Eye (tissue), 1 donor: ENCODE measurements at regions not wholly inside any gene's neighbourhood (a gene's known extent, or its start where the extent isn't known, plus 50 kb on each side); places are given as distances from the start of the nearest gene placed in this dataset.

ENCODE experiments used
- DNase-seq: peaks from one replicate; pipeline ENCODE4 v3.0.0-alpha.2; 2015

DNA sequence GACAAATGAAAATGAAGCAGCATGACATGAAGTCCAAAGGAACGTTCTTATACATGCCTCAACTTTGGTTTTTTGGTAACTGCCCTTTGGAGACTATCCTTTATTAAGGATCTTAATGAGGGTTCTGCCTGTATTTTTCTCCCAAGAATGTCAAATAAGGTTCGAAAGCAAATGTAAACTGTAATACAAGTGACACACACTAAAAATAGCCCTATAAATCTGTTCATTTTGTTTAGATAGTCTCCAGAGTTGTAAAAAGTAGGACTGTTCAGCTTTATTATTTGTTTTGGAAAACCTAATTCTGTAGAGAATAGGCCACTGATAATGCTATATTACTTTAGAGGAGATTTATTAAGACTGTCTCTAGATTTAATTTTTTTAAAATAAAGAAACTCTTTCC lies 80.5 kb upstream of the CDIN1 start:
- no peak for DNase-seq

DNA sequence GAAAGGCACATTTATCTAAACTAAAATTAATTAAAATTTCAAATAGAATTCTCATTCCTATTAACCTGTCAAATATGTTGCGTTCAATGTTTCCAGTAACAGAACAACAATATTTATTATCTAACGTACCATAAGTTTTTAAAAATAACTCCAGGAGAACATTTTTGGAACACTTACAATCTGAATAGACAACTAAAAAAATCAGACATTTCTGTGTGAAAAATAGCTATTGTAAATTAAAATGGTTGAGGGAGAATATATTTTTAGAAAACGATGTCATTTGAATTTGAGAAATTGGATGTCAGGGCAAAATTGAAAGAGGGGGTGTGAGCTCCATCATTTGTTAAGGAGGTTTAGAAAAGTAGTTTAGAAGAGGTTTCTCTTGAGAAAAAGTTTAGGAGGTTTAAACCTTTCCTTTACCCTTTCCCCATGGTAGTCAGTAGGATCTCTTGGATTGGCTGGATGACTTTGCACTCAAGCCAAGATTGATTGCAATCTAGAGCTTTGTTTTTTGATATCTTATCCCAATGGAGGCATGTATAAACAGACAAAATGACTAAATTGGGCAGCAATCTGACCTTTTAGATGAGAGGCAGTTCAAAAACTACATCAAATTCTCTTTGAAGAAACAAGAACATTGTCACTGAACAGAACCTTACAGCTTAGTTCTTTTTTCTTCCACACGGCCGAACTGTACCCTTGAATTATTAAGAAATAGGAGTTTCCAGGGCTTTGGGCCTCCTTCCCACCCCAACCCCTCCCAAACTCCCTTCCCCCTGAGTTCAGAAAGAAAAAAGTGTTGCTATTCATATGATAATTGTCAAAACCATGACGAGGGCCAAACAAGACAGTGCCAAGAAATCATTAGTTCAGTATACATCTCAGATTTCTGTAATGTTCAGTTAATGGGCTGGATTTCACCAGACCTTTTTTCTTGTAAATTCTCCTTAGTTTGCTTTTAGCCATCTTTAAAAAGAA lies 79.7 kb upstream of the CDIN1 start:
- DNase-seq: no peak

DNA sequence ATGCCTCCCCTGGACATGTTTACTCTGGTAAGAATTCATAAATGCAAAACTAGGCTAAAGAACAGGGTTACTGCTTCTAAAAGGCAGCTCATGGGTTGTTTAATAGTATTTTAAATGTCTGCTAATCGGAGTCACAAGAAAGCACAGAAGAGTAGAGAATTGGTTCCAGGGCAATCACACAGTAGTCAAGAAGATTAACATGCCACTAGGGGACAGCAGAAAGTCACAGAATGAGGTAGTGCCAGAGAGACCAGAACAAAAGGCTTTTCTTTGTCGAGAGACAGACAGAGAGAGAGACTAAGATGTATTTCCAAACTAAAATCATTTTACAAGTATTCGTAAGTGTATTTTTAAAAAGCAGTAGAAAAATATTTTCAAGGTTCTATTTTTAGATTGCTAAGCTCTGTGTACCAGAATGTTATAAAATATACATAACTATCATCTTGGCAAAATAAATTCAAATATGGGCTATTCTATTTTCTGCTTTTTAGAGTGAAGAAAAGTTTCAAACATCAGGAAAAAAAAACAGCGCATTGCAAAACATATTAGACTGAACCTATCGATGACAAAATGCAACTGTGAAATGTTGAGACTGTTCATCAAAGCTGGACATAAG lies 78.3 kb upstream of the CDIN1 start:
- DNase-seq: peak; percentile 88

DNA sequence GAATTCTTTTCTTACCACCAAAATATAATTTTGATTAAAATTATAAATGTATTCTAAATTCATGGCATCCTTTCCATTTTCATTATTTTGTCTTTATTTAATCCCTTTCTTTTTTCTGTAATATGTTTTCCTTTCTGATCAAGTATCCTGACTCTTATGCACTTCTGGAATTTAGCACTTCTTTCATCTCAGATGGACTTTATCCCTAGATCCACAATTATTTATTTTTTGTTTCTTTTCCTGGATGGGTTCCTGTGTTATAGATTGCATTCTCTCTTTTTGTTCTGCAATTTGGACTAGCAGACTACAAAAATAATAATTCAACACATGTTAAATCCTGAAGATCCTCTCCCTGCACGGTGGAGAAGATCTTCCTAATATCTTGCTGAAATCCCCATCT lies 76.9 kb upstream of the CDIN1 start:
- no peak for DNase-seq

DNA sequence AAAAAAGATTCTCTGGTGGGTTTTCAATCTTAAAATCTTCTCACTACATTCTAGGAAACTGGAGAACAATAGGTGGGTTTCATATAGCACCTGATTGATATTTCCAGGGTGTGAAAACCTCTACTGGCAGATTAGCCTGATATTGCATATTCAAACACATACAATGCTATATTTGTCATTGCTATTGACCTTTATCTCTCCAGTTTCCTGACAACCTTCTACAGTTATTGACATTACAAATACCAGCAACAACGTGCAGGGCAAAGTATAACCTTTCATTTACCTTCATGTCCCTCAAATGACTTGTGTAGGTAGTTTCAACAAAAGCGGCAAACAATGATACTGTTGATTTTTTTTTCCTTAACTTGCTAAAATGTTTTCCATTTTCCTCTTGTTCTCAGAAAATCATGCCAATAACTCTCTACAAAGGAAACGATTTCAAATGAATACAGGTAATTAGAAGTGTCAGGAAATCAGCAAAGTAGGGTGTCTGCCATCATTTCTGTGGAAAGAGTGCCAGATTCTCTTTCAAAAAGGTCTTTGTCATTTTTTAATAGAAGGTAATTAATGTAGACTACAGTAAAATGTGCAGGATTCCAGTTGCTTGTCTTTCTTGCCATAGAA lies 72.6 kb upstream of the CDIN1 start:
- DNase-seq: no peak

DNA sequence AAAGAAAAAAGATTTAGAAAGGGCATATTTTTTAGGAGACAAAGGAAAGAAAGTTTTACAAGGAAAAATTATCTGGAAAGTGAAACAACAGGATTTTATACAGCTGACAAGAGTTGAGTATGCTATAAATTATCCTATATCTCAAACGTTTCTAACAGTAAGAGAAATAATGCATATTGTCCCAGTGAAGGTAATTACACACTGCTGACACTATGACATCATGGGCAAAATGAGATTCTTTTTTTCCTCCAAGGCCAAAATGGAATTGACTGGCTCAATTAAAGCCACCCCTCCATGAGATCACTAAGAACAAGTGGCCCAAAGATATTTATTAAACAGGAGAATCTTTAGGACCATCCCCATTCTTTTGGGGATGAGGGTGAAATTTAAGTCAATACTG lies 72.0 kb upstream of the CDIN1 start:
- no peak for DNase-seq

DNA sequence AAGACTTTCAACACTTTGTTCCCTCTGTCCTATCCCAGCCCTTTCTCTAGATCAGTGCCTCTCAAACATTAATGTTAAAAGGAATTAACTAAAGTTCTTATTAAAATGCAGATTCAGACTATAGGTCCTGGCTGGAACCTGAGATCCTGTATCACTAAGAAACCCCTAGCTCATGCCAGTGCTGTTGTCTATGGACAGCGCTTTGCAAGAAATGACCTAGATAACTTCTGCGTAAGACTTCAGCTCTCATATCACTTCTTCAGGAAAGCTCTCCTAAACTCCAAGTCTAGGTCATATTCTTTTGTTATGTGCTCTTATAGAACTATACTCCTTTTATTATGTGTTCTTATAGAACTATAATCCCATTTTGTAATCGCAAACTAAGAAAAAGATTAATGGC lies 67.8 kb upstream of the CDIN1 start:
- DNase-seq: no peak

DNA sequence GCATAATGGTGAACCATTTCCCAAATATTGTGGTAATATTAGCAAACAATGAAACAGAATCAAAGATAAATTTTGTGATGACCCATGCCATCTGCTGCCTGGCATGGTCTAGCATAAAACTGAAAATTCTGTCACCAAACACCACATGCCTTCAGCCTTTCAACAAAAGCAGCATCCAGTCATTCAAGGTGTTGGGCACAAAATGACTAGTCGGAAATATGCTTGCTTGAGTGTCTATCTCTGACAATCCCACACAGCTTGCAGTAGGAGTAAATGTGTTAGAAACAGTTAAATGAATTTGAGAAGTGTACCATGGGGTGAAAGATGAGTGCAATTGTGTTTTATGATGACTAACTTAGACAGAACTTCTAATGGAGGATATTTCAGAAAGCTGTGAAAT lies 61.7 kb upstream of the CDIN1 start:
- DNase-seq: no peak

DNA sequence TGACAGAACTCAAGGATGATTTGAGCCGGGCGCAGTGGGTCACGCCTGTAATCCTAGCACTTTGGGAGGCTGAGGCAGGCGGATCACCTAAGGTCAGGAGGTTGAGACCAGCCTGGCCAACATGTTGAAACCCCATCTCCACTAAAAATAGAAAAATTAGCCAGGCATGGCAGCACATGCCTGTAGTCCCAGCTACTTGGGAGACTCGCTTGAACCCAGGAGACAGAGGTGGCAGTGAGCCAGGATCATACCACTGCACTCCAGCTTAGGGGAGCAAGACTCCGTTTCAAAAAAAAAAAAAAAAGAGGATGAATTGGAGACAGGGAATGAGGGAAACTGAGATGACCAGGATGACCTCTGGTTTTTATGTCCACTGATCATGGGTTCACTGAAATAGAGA lies 60.4 kb upstream of the CDIN1 start:
- no peak for DNase-seq

DNA sequence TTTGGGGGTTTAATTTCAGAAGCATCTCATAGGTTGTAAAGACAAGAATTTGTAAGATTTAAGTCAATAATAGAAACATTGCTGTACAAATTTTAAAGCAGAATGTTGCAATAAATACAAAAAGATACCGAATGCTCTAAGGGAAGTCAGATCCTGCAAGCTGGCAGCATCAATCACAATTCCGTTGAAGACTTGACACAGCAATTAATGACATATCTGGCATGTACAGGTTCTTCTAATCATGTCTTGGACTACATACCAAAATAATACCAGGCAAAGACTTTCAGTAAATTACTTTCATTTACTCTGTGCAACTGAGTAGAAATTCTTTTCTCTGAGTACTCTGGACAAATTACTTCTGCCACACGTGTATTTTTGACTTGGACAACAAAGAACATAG lies 54.0 kb upstream of the CDIN1 start:
- DNase-seq: no peak

DNA sequence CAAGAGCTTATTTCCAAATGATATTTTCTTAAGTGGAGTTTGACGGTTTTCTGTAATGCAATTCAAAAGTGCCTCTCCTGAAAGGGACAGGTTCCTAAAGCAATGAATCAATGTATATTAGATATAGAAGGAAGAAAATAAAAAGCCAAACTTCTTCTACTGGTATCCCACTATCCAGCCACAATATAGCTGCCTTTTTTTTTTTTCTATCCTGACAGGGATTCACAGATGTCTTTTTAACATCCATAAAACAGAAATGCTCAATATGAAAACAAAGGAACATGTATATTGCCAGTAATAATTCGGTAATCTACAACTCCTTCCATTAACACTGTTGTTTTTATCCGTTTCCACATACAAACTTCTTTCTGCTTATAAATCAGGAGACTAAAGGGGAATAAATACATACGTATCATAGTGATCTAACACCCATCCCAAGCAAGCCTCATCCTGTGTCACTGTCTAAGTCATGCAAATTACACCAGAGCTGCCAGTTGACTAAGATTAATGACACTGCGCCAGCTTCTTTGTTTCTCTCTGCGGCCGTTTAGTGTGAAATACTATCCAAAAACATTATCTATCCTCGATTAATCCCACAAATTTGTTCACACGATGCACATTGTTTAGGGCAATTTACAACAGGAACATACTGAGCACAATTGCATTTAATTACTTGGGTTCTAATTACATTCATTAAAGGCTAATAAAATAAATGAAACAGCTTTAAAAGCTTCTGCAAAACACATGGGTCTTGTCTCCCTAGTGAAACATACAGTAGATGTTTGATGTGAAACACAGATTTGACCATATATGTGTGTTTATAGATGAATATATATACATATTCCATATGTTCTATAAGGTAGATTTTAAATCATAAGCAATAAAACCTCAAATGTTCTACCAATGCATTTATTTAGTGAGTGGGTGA lies 51.9 kb upstream of the CDIN1 start:
- no peak for DNase-seq

DNA sequence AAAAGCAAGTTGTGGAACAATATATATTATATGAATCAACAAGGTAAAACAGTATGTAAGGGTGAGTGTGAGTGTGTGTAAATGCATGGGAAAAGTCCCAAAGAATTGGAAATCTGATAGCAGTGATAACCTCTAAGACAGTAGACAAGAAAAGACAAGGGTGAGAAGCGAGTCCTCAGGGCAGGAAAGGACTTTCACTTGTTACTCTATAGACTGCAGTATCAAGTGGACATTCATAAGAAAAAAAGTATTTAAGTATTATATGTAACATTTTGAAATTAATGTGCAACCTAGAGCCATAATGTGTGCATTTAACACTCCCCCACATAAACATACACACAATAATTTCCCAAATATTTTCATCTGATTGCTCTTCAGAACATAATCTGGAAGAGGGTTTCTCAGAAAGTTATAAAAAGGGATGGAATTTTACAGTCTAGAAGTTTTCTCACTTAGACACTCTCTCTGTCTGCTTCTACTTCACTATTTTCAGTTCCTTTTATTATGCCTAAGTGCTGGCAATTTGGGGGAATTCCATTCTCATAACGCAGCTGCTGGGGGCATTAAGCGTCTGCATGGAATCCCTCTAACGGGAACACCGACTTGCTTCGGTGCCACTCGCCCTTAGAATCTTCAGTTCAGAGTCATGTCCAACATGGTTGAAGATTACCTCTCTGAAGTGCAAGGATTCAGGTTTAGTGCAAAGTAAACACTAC lies 50.0 kb upstream of the CDIN1 start:
- no peak for DNase-seq
